ENCODE measurements at regions not wholly inside any gene's neighbourhood (a gene's known extent, or its start where the extent isn't known, plus 50 kb on each side); places are given as distances from the start of the nearest gene placed in this dataset.

DNA sequence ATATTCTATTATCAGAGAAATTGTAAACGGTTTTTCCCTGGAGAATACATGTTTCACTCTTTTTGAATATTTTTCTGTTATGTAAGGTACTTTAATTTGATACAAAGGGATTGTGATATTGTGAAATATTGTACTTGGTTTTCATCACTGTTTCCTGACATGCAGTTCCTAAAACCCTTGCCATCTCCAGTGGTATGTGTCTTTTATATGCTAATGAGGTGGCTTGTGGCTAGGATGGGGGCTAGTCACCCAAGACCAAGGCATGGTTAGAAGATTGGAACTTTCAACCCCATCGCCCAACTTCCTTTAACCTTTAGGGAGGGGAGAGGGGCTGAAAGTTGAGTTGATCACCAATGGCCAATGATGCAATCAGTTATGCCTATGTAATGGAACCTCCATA, 160.6 kb downstream of the TAF11L14 start:
- TF ChIP-seq, protein P1, sequence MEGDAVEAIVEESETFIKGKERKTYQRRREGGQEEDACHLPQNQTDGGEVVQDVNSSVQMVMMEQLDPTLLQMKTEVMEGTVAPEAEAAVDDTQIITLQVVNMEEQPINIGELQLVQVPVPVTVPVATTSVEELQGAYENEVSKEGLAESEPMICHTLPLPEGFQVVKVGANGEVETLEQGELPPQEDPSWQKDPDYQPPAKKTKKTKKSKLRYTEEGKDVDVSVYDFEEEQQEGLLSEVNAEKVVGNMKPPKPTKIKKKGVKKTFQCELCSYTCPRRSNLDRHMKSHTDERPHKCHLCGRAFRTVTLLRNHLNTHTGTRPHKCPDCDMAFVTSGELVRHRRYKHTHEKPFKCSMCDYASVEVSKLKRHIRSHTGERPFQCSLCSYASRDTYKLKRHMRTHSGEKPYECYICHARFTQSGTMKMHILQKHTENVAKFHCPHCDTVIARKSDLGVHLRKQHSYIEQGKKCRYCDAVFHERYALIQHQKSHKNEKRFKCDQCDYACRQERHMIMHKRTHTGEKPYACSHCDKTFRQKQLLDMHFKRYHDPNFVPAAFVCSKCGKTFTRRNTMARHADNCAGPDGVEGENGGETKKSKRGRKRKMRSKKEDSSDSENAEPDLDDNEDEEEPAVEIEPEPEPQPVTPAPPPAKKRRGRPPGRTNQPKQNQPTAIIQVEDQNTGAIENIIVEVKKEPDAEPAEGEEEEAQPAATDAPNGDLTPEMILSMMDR (IDR thresholded peaks at IDR 0.05) = no peak
- H3K36me3 ChIP-seq = no peaks in the 10 kb centered on the region
- no peak overlapping the region for H3K4me3 ChIP-seq
- no peaks in the 10 kb centered on the region for H3K27me3 ChIP-seq (replicated peaks; ENCODE audit: insufficient read depth)
- H3K4me1 ChIP-seq (ENCODE audit: control insufficient read depth in 1 of 2, low read depth in 2 of 2) = no peaks in the 10 kb centered on the region
- ATAC-seq (ENCODE audit: insufficient number of reproducible peaks, low FRiP score, low read depth) (no peak), DNase-seq (ENCODE audit: low spot score) (no peak)
- H3K27ac ChIP-seq = no peak overlapping the region
- no peaks in the 10 kb centered on the region for H3K9me3 ChIP-seq

DNA sequence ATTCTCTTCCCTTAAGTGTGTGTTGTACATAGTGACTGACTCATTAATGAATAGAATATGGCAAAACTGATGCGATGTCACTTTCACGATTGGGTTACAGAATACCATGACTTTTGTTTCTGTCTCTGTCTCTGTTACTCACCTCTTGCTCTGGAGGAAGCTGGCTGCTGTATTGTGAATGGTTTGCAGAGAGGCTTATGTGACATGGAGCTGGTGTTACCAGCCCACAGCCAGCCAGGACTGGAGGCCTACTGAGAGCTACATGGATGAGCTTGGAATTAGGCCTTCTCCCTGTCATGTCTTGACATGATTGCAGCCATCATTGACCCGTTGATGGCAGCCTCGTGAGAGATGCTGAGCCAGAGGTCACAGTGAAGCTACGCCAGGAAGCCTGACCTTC, 161.9 kb downstream of the TAF11L14 start:
- no peak for DNase-seq (ENCODE audit: low spot score)
- TF ChIP-seq, protein P1 (IDR thresholded peaks at IDR 0.05) = no peak
- no peak for ATAC-seq (ENCODE audit: insufficient number of reproducible peaks, low FRiP score, low read depth)
- no peaks in the 10 kb centered on the region for H3K9me3 ChIP-seq
- no peaks in the 10 kb centered on the region for H3K27me3 ChIP-seq (replicated peaks; ENCODE audit: insufficient read depth)
- H3K4me3 ChIP-seq = no peak overlapping the region
- no peaks in the 10 kb centered on the region for H3K36me3 ChIP-seq
- H3K27ac ChIP-seq = no peak overlapping the region
- no peaks in the 10 kb centered on the region for H3K4me1 ChIP-seq (ENCODE audit: control insufficient read depth in 1 of 2, low read depth in 2 of 2)

DNA sequence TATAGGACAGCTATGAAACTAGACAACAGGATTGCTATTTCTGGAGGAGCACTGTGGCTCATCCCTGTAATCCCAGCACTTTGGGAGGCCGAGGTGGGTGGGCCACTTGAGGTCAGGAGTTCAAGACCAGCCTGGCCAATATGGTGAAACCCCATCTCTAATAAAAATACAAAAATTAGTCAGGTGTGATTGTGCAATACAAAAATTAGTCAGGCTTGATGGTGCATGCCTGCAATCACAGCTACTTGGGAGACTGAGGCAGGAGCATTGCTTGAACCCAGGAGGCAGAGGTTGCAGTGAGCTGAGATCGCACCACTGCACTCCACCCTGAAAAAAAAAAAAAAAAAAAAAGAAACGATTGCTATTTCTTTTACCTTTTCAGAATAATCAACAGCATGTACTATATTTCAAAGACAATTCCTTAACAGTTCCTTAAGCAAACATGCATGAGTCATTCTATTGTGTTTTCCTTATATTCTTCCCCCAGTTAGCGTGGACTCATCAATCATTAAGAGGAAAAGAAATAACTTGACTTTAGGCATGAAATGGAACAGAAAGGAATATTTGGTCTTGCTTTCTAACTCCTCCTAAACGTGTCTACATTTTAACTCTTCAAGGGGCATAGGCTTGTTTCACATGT, 162.6 kb downstream of the TAF11L14 start:
- no peak for DNase-seq (ENCODE audit: low spot score)
- Histone ChIP-seq H3K36me3 (no peaks in the 10 kb centered on the region), H3K4me3 (no peak overlapping the region), H3K27ac (no peak overlapping the region), H3K9me3 (no peaks in the 10 kb centered on the region), H3K4me1 (ENCODE audit: control insufficient read depth in 1 of 2, low read depth in 2 of 2) (no peaks in the 10 kb centered on the region), H3K27me3 (replicated peaks; ENCODE audit: insufficient read depth) (no peaks in the 10 kb centered on the region)
- no peak for ATAC-seq (ENCODE audit: insufficient number of reproducible peaks, low FRiP score, low read depth)
- TF ChIP-seq, protein P1 (IDR thresholded peaks at IDR 0.05) = no peak

DNA sequence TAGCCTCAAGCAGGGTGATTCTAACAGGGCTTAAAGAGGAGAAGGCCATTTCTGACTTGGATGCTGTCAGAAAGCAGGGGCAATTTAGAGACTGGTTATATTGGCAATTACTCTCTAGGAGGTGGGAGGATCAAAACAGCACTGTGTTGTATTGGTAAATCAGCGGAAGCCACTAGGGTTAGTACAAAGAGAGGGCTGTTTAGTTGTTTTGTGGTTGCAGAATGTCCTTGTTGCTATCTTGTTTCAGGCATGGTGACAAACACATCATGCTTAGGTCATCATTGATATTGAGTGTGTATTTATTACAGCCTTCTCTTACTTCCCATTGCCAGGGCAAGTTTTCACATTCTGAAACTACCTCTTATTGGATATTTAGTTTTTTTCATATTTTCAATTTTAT, 165.3 kb downstream of the TAF11L14 start:
- Histone ChIP-seq H3K9me3 (no peaks in the 10 kb centered on the region), H3K4me1 (ENCODE audit: control insufficient read depth in 1 of 2, low read depth in 2 of 2) (no peaks in the 10 kb centered on the region), H3K4me3 (no peak overlapping the region), H3K36me3 (no peaks in the 10 kb centered on the region), H3K27me3 (replicated peaks; ENCODE audit: insufficient read depth) (no peaks in the 10 kb centered on the region), H3K27ac (no peak overlapping the region)
- DNase-seq (ENCODE audit: low spot score) (no peak), ATAC-seq (ENCODE audit: insufficient number of reproducible peaks, low FRiP score, low read depth) (no peak)
- TF ChIP-seq, protein P1 (IDR thresholded peaks at IDR 0.05) = no peak

DNA sequence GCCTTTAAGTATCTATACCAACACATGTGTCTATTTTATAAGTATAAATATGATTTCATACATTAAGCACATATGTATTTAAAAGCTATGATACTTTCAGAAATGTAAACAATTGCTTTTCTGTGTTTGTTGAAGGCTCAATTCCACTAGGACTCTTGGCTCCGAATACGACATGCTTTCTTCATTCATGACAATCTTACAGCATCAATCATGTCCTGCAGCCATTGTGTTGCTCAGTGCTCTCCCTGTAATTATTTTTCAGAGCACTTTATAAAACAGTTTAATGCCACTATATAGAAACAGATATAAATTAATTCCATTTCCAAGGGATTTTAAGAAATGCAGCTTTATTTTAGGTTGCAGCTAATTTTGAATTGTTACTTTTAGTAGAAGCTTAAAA, 167.3 kb downstream of the TAF11L14 start:
- H3K27me3 ChIP-seq (replicated peaks; ENCODE audit: insufficient read depth) = no peaks in the 10 kb centered on the region
- H3K9me3 ChIP-seq = no peaks in the 10 kb centered on the region
- H3K27ac ChIP-seq = no peak overlapping the region
- H3K4me1 ChIP-seq (ENCODE audit: control insufficient read depth in 1 of 2, low read depth in 2 of 2) = no peaks in the 10 kb centered on the region
- TF ChIP-seq, protein P1 (IDR thresholded peaks at IDR 0.05) = no peak
- no peak for DNase-seq (ENCODE audit: low spot score)
- no peak overlapping the region for H3K4me3 ChIP-seq
- ATAC-seq (ENCODE audit: insufficient number of reproducible peaks, low FRiP score, low read depth) = no peak
- no peaks in the 10 kb centered on the region for H3K36me3 ChIP-seq
